Stimulated activated CD4-positive, alpha-beta T cell treated with anti-CD3 and anti-CD28 coated beads, Interleukin-12 subunit alpha, Interleukin-12 subunit beta, amount 100 ng/mL, for 48 hours (primary cell): ENCODE measurements at regions not wholly inside any gene's neighbourhood (a gene's known extent, or its start where the extent isn't known, plus 50 kb on each side); places are given as distances from the start of the nearest gene placed in this dataset.
"Not testable (repeated sequence)": the region's sequence is repeated elsewhere in the genome, so short reads cannot be mapped to it uniquely, and the experiment has no call there.

Experiments used
- DNase-seq, 3 donors: peaks; one replicate each; pipeline ENCODE4 v3.0.0-alpha.2; 2020; ENCODE audit warnings: low read depth in 2 of 3, low spot score in 1 of 3

DNA sequence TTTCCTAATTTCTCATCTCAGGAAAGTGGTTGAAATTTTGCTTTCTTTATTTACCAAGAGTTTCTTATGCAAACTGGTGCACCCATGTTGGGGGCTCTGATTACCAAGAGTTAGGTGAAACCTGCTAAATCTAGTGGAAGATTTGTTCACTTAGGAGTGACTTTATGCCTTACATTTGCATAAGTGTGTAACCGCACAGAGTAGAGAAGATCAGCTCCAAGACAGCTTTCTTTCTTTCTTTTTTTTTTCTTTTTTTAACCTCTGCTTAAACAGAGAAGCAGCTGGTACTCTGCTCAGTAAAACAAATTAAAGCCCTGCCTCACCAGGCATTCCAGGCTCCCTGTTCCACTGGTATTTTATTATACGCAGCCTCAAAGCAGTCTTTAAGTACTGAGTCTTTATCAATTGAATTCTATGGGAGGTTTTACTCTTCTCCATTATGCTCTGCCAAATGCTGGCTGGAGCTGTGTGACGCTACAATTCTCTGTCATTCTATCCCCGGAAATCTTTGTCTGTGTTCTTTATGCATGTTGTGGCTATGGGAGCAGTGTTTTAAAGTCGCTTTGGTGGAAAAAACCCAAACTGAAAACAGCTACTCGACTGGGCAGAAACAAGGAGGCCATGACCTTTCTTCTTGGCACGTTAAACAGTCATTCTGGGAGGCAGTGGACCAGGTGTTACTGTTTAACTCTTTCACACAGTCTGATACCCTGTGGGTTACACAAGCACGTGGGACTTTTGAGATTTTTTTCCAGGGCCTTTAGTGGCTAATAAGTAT lies 55.2 kb upstream of the GBE1 start:
- no peak for DNase-seq

GRCh38 chr3:81812098-81812497 lies 50.7 kb upstream of the GBE1 start:
- not testable (repeated sequence) for DNase-seq
